ENCODE measurements at regions not wholly inside any gene's neighbourhood (a gene's known extent, or its start where the extent isn't known, plus 50 kb on each side); places are given as distances from the start of the nearest gene placed in this dataset.

DNA sequence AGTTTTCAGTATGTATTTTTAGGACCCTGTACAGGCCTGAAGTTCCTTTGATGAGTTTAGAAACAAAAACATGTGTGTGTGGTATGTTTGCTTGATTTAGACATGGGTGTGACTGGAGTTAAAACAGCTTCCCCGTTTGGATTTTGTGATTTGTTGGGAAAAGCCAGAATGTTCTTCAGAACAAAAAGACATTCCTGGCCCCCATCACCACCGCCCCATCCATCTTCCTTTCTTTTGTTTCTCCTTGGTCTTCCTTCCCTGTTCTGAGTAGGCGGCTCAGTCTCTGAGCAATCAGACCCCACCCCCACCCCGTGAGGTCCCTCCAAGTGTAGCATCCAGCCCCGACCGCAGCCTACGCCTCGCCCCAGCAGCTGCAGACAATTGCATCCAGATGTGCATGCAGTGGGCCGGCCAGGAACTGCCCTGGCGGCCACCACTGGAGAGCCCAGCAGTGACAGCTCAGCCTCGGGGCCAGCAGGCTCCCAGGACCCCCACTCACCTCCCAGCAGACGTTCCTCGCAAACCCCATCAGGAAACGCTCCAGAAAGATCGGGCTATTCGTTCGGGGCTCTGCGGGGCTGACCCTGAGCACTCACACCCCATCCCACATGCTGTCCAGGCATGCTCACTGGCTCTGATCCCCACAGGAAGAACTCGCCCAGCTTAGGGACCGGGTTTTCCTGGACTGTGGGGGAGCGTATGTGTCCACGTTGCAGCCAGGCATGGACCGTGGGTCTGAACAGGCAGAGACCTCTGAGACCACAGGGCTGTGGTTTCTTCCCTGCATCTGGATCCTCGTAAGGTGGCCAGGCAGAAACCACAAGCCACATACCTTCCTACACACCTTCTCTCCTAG is 99.8 kb upstream of the CDH5 start:
- Histone ChIP-seq H3K9ac (ENCODE audit: insufficient read depth, low read depth, low read length) (no peak overlapping the region), H3K36me3 (replicated peaks in 1 of 2; ENCODE audit: control insufficient read depth in 1 of 2, insufficient read depth in 2 of 2, low read length in 2 of 2) (no peaks in the 10 kb centered on the region), H3K27ac (ENCODE audit: extremely low read length, insufficient read depth, low read length) (no peak overlapping the region), H3K79me2 (ENCODE audit: insufficient read depth, low read length) (no peaks in the 10 kb centered on the region), H3K4me3 (replicated peaks in 1 of 3; ENCODE audit: insufficient read depth in 1 of 3, low read depth in 2 of 3, low read length in 3 of 3) (no peak overlapping the region), H3K4me2 (ENCODE audit: low read depth, low read length) (no peak overlapping the region), H4K20me1 (ENCODE audit: insufficient read depth, low read length) (no peaks in the 10 kb centered on the region), H3K9me3 (ENCODE audit: low read length) (no peaks in the 10 kb centered on the region), H2AFZ (ENCODE audit: low read length) (no peak overlapping the region), H3K27me3 (ENCODE audit: control insufficient read depth in 1 of 2, insufficient read depth in 2 of 2, low read length in 2 of 2) (peaks cover 5 to 76% of the 10 kb centered on the region in 2 experiments; a peak in 4 of 5 replicates), H3K4me1 (ENCODE audit: insufficient read depth, low read length) (0 out of 2 replicates have a peak, but pooled peaks cover 4% of the 10 kb centered on the region)
- intact Hi-C loops (cut with micrococcal nuclease; ENCODE audit: unreplicated experiment): no loop called here
- ATAC-seq (no peak), FAIRE-seq (no peak), DNase-seq (ENCODE audit: low spot score) (no peak)
- in situ Hi-C loops (cut with HindIII; ENCODE audit: extremely low pct_ligation_motif_present, low pct_unique_long_range_greater_than_20kb): loop anchor here (10.0 kb wide), 1 partner anchor 562 kb away; no protein-coding TSS in a partner anchor
- no peak for TF ChIP-seq SMARCC2 (IDR thresholded peaks at IDR 0.05)
- POLR2A ChIA-PET: no interaction called here
- BruUV-seq (replicated peaks): no TSS peak
- CTCF ChIA-PET (ENCODE audit: low intra/inter-chr PET ratio, low total read pairs): no interaction called here
- 33% methylated on average over 22 of the region's 24 CpGs for WGBS (ENCODE audit: low lambda C conversion rate)

DNA sequence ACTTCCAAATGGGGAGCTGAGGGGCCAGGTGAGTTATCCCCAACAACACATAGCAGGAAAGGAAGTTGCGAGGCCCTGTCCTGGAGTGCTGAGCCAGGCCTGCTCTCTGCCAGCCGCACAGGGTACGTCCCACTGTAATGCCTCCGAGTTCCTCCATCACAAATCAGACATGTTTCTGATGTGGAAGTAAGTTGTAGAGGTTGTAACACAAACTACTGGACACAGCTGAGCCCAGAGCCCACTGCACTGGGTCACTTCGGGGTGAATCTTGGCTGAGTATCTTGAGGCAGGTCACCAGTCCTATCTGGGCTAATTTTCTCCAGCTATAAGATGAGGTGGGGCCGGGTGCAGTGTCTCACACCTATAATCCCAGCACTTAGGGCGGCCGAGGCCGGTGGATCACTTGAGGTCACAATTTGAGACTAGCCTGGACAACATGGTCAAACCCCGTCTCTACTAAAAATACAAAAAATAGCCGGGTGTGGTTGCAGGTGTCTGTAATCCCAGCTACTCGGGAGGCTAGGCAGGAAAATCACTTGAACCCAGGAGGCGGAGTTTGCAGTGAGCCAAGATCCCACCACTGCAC is 100.8 kb upstream of the CDH5 start:
- intact Hi-C loops (cut with micrococcal nuclease; ENCODE audit: unreplicated experiment): no loop called here
- POLR2A ChIA-PET: no interaction called here
- ATAC-seq: no peak

More for the DNA sequence above, 100.8 kb upstream of the CDH5 start:
- no TSS peak for BruUV-seq (replicated peaks)
- no peak for DNase-seq (ENCODE audit: low spot score)
- Histone ChIP-seq H3K4me2 (ENCODE audit: low read depth, low read length) (no peak overlapping the region), H2AFZ (ENCODE audit: low read length) (no peak overlapping the region), H3K27ac (ENCODE audit: extremely low read length, insufficient read depth, low read length) (no peak overlapping the region), H4K20me1 (ENCODE audit: insufficient read depth, low read length) (no peaks in the 10 kb centered on the region), H3K79me2 (ENCODE audit: insufficient read depth, low read length) (no peaks in the 10 kb centered on the region), H3K4me3 (replicated peaks in 1 of 3; ENCODE audit: insufficient read depth in 1 of 3, low read depth in 2 of 3, low read length in 3 of 3) (no peak overlapping the region), H3K4me1 (ENCODE audit: insufficient read depth, low read length) (0 out of 2 replicates have a peak, but pooled peaks cover 4% of the 10 kb centered on the region), H3K9ac (ENCODE audit: insufficient read depth, low read depth, low read length) (no peak overlapping the region), H3K27me3 (ENCODE audit: control insufficient read depth in 1 of 2, insufficient read depth in 2 of 2, low read length in 2 of 2) (peaks cover 5 to 66% of the 10 kb centered on the region in 2 experiments; a peak in 4 of 5 replicates), H3K9me3 (ENCODE audit: low read length) (no peaks in the 10 kb centered on the region), H3K36me3 (replicated peaks in 1 of 2; ENCODE audit: control insufficient read depth in 1 of 2, insufficient read depth in 2 of 2, low read length in 2 of 2) (no peaks in the 10 kb centered on the region)
- TF ChIP-seq NBN (conservative IDR thresholded peaks at IDR 0.05) (no peak), ZNF10 (CRISPR knock-in tag; IDR thresholded peaks at IDR 0.05; ENCODE audit: borderline replicate concordance, low read depth) (no peak), TAF15 (IDR thresholded peaks at IDR 0.05; ENCODE audit: low read depth, low read length, poor library complexity, severe bottlenecking) (no peak)
- TF ChIP-seq, protein P1, sequence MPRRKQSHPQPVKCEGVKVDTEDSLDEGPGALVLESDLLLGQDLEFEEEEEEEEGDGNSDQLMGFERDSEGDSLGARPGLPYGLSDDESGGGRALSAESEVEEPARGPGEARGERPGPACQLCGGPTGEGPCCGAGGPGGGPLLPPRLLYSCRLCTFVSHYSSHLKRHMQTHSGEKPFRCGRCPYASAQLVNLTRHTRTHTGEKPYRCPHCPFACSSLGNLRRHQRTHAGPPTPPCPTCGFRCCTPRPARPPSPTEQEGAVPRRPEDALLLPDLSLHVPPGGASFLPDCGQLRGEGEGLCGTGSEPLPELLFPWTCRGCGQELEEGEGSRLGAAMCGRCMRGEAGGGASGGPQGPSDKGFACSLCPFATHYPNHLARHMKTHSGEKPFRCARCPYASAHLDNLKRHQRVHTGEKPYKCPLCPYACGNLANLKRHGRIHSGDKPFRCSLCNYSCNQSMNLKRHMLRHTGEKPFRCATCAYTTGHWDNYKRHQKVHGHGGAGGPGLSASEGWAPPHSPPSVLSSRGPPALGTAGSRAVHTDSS (CRISPR knock-in tag; conservative IDR thresholded peaks at IDR 0.05): no peak
- no peak for FAIRE-seq
- WGBS (ENCODE audit: low lambda C conversion rate): 14% methylated on average over 13 of the region's 13 CpGs
- CTCF ChIA-PET (ENCODE audit: low intra/inter-chr PET ratio, low total read pairs): no interaction called here
- in situ Hi-C loops (cut with HindIII; ENCODE audit: extremely low pct_ligation_motif_present, low pct_unique_long_range_greater_than_20kb): loop anchor here (10.0 kb wide), 1 partner anchor 561 kb away; no protein-coding TSS in a partner anchor
